ENCODE measurements at regions not wholly inside any gene's neighbourhood (a gene's known extent, or its start where the extent isn't known, plus 50 kb on each side); places are given as distances from the start of the nearest gene placed in this dataset.

DNA sequence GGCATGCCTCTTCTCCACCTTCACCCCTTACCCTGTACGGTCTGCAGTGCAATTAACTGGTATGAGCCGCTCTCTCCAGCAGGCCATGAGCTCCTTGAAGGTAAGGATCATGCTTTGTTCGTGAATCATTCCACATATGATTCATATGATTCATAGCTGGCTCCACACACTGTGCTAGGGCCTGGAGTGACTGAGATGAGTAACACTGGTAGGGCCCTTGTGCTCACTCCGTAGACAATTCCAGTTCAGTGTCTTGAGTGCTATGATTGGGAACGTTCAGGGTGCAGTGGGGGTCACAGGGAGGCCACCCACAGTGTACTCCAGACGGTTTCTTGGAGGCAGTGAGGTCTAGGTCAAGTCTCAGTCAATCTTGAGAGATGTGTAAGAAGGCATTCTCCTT is 239.8 kb downstream of the LMX1A start:
- H3K36me3 ChIP-seq (ENCODE audit: control insufficient read depth, insufficient read depth, low read length), result no peaks in the 10 kb centered on the region
- ChIA-PET CTCF (interaction anchor here (0.9 to 1.2 kb wide), 4 partner anchors 10 to 28 kb away, joined by 3 to 4 read pairs (median 4); no protein-coding TSS in a partner anchor), POLR2A (no interaction called here)
- TF ChIP-seq CTCF (IDR thresholded peaks at IDR 0.05; ENCODE audit: insufficient read depth, low read depth, low read length), result no peak
- H3K27me3 ChIP-seq (ENCODE audit: control insufficient read depth, insufficient read depth, low read length), result 0 out of 2 replicates have a peak, but pooled peaks cover 2% of the 10 kb centered on the region
- no peak overlapping the region for H3K4me3 ChIP-seq (ENCODE audit: low read depth, low read length)
- peak; percentile 6 for DNase-seq (ENCODE audit: low read depth)

- DNase-seq (ENCODE audit: low read depth), result no peak
- Histone ChIP-seq H3K27me3 (ENCODE audit: control insufficient read depth, insufficient read depth, low read length) (0 out of 2 replicates have a peak, but pooled peaks cover 2% of the 10 kb centered on the region), H3K4me3 (ENCODE audit: low read depth, low read length) (no peak overlapping the region), H3K36me3 (ENCODE audit: control insufficient read depth, insufficient read depth, low read length) (no peaks in the 10 kb centered on the region)
- ChIA-PET POLR2A (no interaction called here), CTCF (interaction anchor here (0.9 to 1.2 kb wide), 3 partner anchors 12 to 29 kb away, joined by 3 to 4 read pairs (median 4); no protein-coding TSS in a partner anchor)
- TF ChIP-seq CTCF (IDR thresholded peaks at IDR 0.05; ENCODE audit: insufficient read depth, low read depth, low read length), result no peak
Observed at GRCh38 chr1:165116171-165116570, 240.3 kb downstream of the LMX1A start.

GRCh38 chr1:165114889-165115285 is 241.6 kb downstream of the LMX1A start:
- no peak for TF ChIP-seq CTCF (IDR thresholded peaks at IDR 0.05; ENCODE audit: insufficient read depth, low read depth, low read length)
- Histone ChIP-seq H3K4me3 (ENCODE audit: low read depth, low read length) (no peak overlapping the region), H3K27me3 (ENCODE audit: control insufficient read depth, insufficient read depth, low read length) (0 out of 2 replicates have a peak, but pooled peaks cover 2% of the 10 kb centered on the region), H3K36me3 (ENCODE audit: control insufficient read depth, insufficient read depth, low read length) (no peaks in the 10 kb centered on the region)
- CTCF ChIA-PET, result interaction anchor here (1.1 to 2.1 kb wide), 10 partner anchors 9 to 252 kb away, joined by 3 to 10 read pairs (median 5); no protein-coding TSS in a partner anchor
- no peak for DNase-seq (ENCODE audit: low read depth)
- POLR2A ChIA-PET, result no interaction called here

GRCh38 chr1:165114022-165114888 is 242.3 kb downstream of the LMX1A start:
- ChIA-PET POLR2A (no interaction called here), CTCF (interaction anchor here (0.6 to 2.1 kb wide), 13 partner anchors 9 to 481 kb away, joined by 3 to 10 read pairs (median 4); no protein-coding TSS in a partner anchor)
- no peaks in the 10 kb centered on the region for H3K36me3 ChIP-seq (ENCODE audit: control insufficient read depth, insufficient read depth, low read length)
- no peak for DNase-seq (ENCODE audit: low read depth)
- peak; percentile 83 for TF ChIP-seq CTCF (IDR thresholded peaks at IDR 0.05; ENCODE audit: insufficient read depth, low read depth, low read length)
- 0 out of 2 replicates have a peak, but pooled peaks cover 2% of the 10 kb centered on the region for H3K27me3 ChIP-seq (ENCODE audit: control insufficient read depth, insufficient read depth, low read length)
- no peak overlapping the region for H3K4me3 ChIP-seq (ENCODE audit: low read depth, low read length)

- DNase-seq (ENCODE audit: low read depth), result no peak
- ChIA-PET POLR2A (no interaction called here), CTCF (interaction anchor here (1.0 kb wide), 1 partner anchor 14 kb away, joined by 3 read pairs; no protein-coding TSS in a partner anchor)
- 0 out of 2 replicates have a peak, but pooled peaks cover 2% of the 10 kb centered on the region for H3K27me3 ChIP-seq (ENCODE audit: control insufficient read depth, insufficient read depth, low read length)
- H3K36me3 ChIP-seq (ENCODE audit: control insufficient read depth, insufficient read depth, low read length), result no peaks in the 10 kb centered on the region
- TF ChIP-seq CTCF (IDR thresholded peaks at IDR 0.05; ENCODE audit: insufficient read depth, low read depth, low read length), result no peak
- no peak overlapping the region for H3K4me3 ChIP-seq (ENCODE audit: low read depth, low read length)
Observed at GRCh38 chr1:165112260-165112659, 244.3 kb downstream of the LMX1A start.

Measured in BJ (cell line).